HCT116 (cell line): ENCODE measurements at regions not wholly inside any gene's neighbourhood (a gene's known extent, or its start where the extent isn't known, plus 50 kb on each side); places are given as distances from the start of the nearest gene placed in this dataset.

Experiments
- ATAC-seq: fragments of 200-7000 bp; cut with Tn5 transposase; 2 replicates; pipeline ENCODE4 v1.9.1; 2020; ENCODE audit warnings: mild to moderate bottlenecking, moderate library complexity
- BruUV-seq: library from RNA; stranded (reverse); fragments of 400-500 nt; replicated peaks from 2 replicates; lab custom pipeline; 2021; lab: Mats Ljungman, UMichigan
- CTCF ChIA-PET: fragments of 300-600 bp; sonication (Branson Sonifier 250); formaldehyde crosslinking; loops from one replicate; lab custom pipeline; 2021; ENCODE audit warnings: antibody characterized with exemption; lab: Charles Lee
- POLR2A ChIA-PET: fragments of 300-600, 350-600 bp; sonication (Branson Sonifier 250); formaldehyde crosslinking; loops from one replicate; lab custom pipeline; 2021; ENCODE audit warnings: antibody characterized with exemption; lab: Charles Lee
- RAD21 ChIA-PET, 2 experiments: fragments of 300-600 bp; sonication (Branson Sonifier 250); formaldehyde crosslinking; loops; one replicate each; lab custom pipeline; 2023; ENCODE audit warnings: low total read pairs in 2 of 2; ENCODE audit not compliant: uncharacterized antibody in 2 of 2, unreplicated experiment in 2 of 2, low non-redundant PET in 1 of 2; lab: Charles Lee
- DNase-seq: peaks from one replicate; pipeline ENCODE4 v3.0.0-alpha.2; 2010; ENCODE audit warnings: low read depth, low spot score
- H2AFZ ChIP-seq: fragments of 200-600 bp; shearing (Covaris generic), sonication (generic); 2 replicates; pipeline ENCODE4 v1.6.1; 2017; ENCODE audit warnings: low read depth, mixed run types, mixed read lengths, antibody characterized with exemption, low read length; ENCODE audit not compliant: poor library complexity, severe bottlenecking
- H3K27ac ChIP-seq: 2 replicates; pipeline ENCODE4 v1.5.1; 2012; ENCODE audit warnings: low read depth, low read length
- H3K27me3 ChIP-seq: fragments of 200-600 bp; sonication (generic); 2 replicates; pipeline ENCODE4 v1.6.1; 2016; ENCODE audit warnings: mixed run types, low read length, mixed read lengths; ENCODE audit not compliant: insufficient read depth
- H3K36me3 ChIP-seq, 2 experiments: fragments of 200-500 bp in 1 of 2; fragments of 200-600 bp in 1 of 2; sonication (Bioruptor generic) in 1 of 2; sonication (generic) in 1 of 2; 2 replicates each; pipeline versions ENCODE4 v1.5.1 to v1.6.1; 2014 to 2016; ENCODE audit warnings: low read length in 2 of 2, inconsistent platforms in 1 of 2, mixed read lengths in 1 of 2, mixed run types in 1 of 2; ENCODE audit not compliant: insufficient read depth in 2 of 2, control insufficient read depth in 1 of 2
- H3K4me1 ChIP-seq, 2 experiments: fragments of 200-600 bp in 1 of 2; sonication (generic) in 1 of 2; 2 replicates each; pipeline versions ENCODE4 v1.5.1 to v1.6.1; 2012 to 2017; ENCODE audit warnings: low read length in 2 of 2, inconsistent platforms in 1 of 2, mild to moderate bottlenecking in 1 of 2, mixed read lengths in 1 of 2, mixed run types in 1 of 2, moderate library complexity in 1 of 2; ENCODE audit not compliant: insufficient read depth in 2 of 2, control insufficient read depth in 1 of 2
- H3K4me2 ChIP-seq: fragments of 200-600 bp; sonication (generic); 2 replicates; pipeline ENCODE4 v1.6.1; 2017; ENCODE audit warnings: mixed run types, low read length, mixed read lengths
- H3K4me3 ChIP-seq, 2 experiments: fragments of 200-600 bp in 1 of 2; sonication (generic) in 1 of 2; replicated peaks in 1 of 2; 2 replicates each; pipeline ENCODE4 v1.5.1; 2011 to 2016; ENCODE audit warnings: low read length in 2 of 2, control low read depth in 1 of 2, low read depth in 1 of 2, mild to moderate bottlenecking in 1 of 2, mixed read lengths in 1 of 2, mixed run types in 1 of 2
- H3K79me2 ChIP-seq: fragments of 200-600 bp; sonication (generic); 2 replicates; pipeline ENCODE4 v1.6.1; 2017; ENCODE audit warnings: mild to moderate bottlenecking, mixed run types, low read length, moderate library complexity, mixed read lengths; ENCODE audit not compliant: insufficient read depth
- H3K9ac ChIP-seq: fragments of 200-600 bp; sonication (generic); 2 replicates; pipeline ENCODE4 v1.6.1; 2016; ENCODE audit warnings: low read length, mixed read lengths
- H3K9me2 ChIP-seq: fragments of 200-600 bp; sonication (generic), shearing (Covaris generic); 2 replicates; pipeline ENCODE4 v1.6.1; 2017; ENCODE audit warnings: mixed run types, mild to moderate bottlenecking, moderate library complexity; ENCODE audit not compliant: insufficient read depth
- H3K9me3 ChIP-seq, 2 experiments: fragments of 200-500 bp in 1 of 2; fragments of 200-600 bp in 1 of 2; sonication (Bioruptor generic) in 1 of 2; sonication (generic) in 1 of 2; 2 replicates each; pipeline ENCODE4 v1.6.1; 2014 to 2017; ENCODE audit warnings: low read length in 2 of 2, mixed read lengths in 2 of 2, inconsistent platforms in 1 of 2, low read depth in 1 of 2, mild to moderate bottlenecking in 1 of 2, mixed run types in 1 of 2, moderate library complexity in 1 of 2; ENCODE audit not compliant: control insufficient read depth in 1 of 2, insufficient read depth in 1 of 2
- H4K20me1 ChIP-seq: fragments of 200-600 bp; sonication (generic), shearing (Covaris generic); 2 replicates; pipeline ENCODE4 v1.6.1; 2017; ENCODE audit warnings: mixed run types, mild to moderate bottlenecking, moderate library complexity; ENCODE audit not compliant: insufficient read depth
- CEBPB ChIP-seq: IDR thresholded peaks from 2 replicates; pipeline ENCODE4 v1.6.1; 2012; ENCODE audit warnings: low read depth
- EZH2phosphoT487 ChIP-seq: fragments of 200-600 bp; IDR thresholded peaks from 2 replicates; pipeline ENCODE4 v1.6.1; 2018; ENCODE audit warnings: antibody characterized with exemption, borderline replicate concordance
- FOSL1 ChIP-seq: IDR thresholded peaks from 2 replicates; pipeline ENCODE4 v1.6.1; 2012; ENCODE audit warnings: low read depth
- JUND ChIP-seq: IDR thresholded peaks from 2 replicates; pipeline ENCODE4 v1.6.1; 2012
- POLR2A ChIP-seq: IDR thresholded peaks from 2 replicates; pipeline ENCODE4 v1.7.0; 2011; ENCODE audit warnings: borderline replicate concordance; ENCODE audit not compliant: insufficient read depth, insufficient read length; ENCODE audit errors: extremely low read depth
- POLR2AphosphoS5 ChIP-seq: IDR thresholded peaks from 2 replicates; pipeline ENCODE4 v1.6.1; 2011; ENCODE audit warnings: mild to moderate bottlenecking, low read depth, low read length, moderate library complexity
- RAD21 ChIP-seq: IDR thresholded peaks from 2 replicates; pipeline ENCODE4 v1.6.1; 2012; ENCODE audit warnings: low read depth, mild to moderate bottlenecking
- SIN3A ChIP-seq: IDR thresholded peaks from 2 replicates; pipeline ENCODE4 v1.6.1; 2012; ENCODE audit warnings: low read depth
- TCF7L2 ChIP-seq: IDR thresholded peaks from 2 replicates; pipeline ENCODE4 v1.7.0; 2011; ENCODE audit warnings: borderline replicate concordance, inconsistent platforms; ENCODE audit not compliant: insufficient read depth, insufficient read length; ENCODE audit errors: extremely low read depth
- YY1 ChIP-seq: IDR thresholded peaks from 2 replicates; pipeline ENCODE4 v1.6.1; 2011; ENCODE audit warnings: low read length, low read depth, moderate library complexity, mild to moderate bottlenecking; ENCODE audit not compliant: insufficient replicate concordance; ENCODE audit errors: extremely low read depth
- ZNF274 ChIP-seq: fragments of 200-500 bp; sonication (Bioruptor generic); IDR thresholded peaks from 2 replicates; pipeline ENCODE4 v1.6.1; 2014; ENCODE audit warnings: mild to moderate bottlenecking, low read depth, low read length, inconsistent platforms
- intact Hi-C: fragments of 100-400 bp; cut with micrococcal nuclease; formaldehyde crosslinking; loops from 2 replicates; pipeline ENCODE4 v1.10.0; 2022
- TF ChIP-seq, protein P1 (sequence below): IDR thresholded peaks from 2 replicates; pipeline ENCODE4 v1.6.1; 2012; ENCODE audit warnings: low read depth
- TF ChIP-seq, protein P2 (sequence below), 3 experiments: fragments of 200-600 bp in 1 of 3; sonication (generic) in 1 of 3; IDR thresholded peaks in 2 of 3; conservative IDR thresholded peaks in 1 of 3; 2 replicates each; pipeline ENCODE4 v1.5.1; 2012 to 2017; ENCODE audit warnings: low read depth in 2 of 3, low read length in 2 of 3, antibody characterized with exemption in 1 of 3, borderline replicate concordance in 1 of 3, control low read depth in 1 of 3, mild to moderate bottlenecking in 1 of 3, mixed read lengths in 1 of 3, mixed run types in 1 of 3, moderate library complexity in 1 of 3; ENCODE audit not compliant: insufficient read depth in 1 of 3
- TF ChIP-seq, protein P3 (sequence below): IDR thresholded peaks from 2 replicates; pipeline ENCODE4 v1.6.1; 2011; ENCODE audit warnings: mild to moderate bottlenecking, low read length, moderate library complexity; ENCODE audit not compliant: insufficient replicate concordance; ENCODE audit errors: extremely low read depth

DNA sequence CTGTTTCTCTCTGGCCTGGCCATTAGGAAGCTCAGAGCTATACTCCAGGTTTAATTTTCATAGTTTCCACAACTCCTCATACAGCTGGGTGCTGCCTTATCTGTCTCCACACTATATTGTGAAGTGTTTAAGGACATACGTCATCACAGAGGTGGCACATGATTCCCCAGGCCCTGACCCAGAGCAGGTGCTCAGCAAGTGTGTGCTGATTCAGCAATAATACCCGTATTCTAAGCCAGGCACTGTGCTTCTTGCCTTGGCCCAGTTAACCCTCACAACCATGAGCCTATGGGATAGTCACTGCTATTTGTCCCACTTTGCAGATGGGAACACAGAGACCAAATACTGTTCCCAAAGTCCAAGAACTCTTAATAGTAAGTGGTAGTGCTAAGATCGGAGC is 93.5 kb upstream of the SMIM23 start:
- RAD21 ChIA-PET, result no interaction called here
- no peaks in the 10 kb centered on the region for H3K4me1 ChIP-seq
- intact Hi-C loops, result no loop called here
- POLR2A ChIA-PET, result no interaction called here
- no peak for ATAC-seq
- no peaks in the 10 kb centered on the region for H4K20me1 ChIP-seq
- no peak overlapping the region for H2AFZ ChIP-seq
- H3K4me2 ChIP-seq, result no peak overlapping the region
- H3K4me3 ChIP-seq, result no peak overlapping the region
- CTCF ChIA-PET, result no interaction called here
- H3K36me3 ChIP-seq, result no peaks in the 10 kb centered on the region
- H3K9me3 ChIP-seq, result no peaks in the 10 kb centered on the region
- H3K27me3 ChIP-seq, result no peaks in the 10 kb centered on the region
- no peaks in the 10 kb centered on the region for H3K9me2 ChIP-seq
- BruUV-seq, result no TSS peak
- H3K79me2 ChIP-seq, result no peaks in the 10 kb centered on the region
- no peak overlapping the region for H3K27ac ChIP-seq
- no peak for DNase-seq
- H3K9ac ChIP-seq, result no peak overlapping the region
- TF ChIP-seq CEBPB (no peak), YY1 (no peak), ZNF274 (no peak), TCF7L2 (no peak), JUND (no peak), POLR2AphosphoS5 (no peak), SIN3A (no peak), EZH2phosphoT487 (no peak), FOSL1 (no peak), RAD21 (no peak), POLR2A (no peak)
- TF ChIP-seq, protein P1, sequence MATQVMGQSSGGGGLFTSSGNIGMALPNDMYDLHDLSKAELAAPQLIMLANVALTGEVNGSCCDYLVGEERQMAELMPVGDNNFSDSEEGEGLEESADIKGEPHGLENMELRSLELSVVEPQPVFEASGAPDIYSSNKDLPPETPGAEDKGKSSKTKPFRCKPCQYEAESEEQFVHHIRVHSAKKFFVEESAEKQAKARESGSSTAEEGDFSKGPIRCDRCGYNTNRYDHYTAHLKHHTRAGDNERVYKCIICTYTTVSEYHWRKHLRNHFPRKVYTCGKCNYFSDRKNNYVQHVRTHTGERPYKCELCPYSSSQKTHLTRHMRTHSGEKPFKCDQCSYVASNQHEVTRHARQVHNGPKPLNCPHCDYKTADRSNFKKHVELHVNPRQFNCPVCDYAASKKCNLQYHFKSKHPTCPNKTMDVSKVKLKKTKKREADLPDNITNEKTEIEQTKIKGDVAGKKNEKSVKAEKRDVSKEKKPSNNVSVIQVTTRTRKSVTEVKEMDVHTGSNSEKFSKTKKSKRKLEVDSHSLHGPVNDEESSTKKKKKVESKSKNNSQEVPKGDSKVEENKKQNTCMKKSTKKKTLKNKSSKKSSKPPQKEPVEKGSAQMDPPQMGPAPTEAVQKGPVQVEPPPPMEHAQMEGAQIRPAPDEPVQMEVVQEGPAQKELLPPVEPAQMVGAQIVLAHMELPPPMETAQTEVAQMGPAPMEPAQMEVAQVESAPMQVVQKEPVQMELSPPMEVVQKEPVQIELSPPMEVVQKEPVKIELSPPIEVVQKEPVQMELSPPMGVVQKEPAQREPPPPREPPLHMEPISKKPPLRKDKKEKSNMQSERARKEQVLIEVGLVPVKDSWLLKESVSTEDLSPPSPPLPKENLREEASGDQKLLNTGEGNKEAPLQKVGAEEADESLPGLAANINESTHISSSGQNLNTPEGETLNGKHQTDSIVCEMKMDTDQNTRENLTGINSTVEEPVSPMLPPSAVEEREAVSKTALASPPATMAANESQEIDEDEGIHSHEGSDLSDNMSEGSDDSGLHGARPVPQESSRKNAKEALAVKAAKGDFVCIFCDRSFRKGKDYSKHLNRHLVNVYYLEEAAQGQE, result no peak
- TF ChIP-seq, protein P2, sequence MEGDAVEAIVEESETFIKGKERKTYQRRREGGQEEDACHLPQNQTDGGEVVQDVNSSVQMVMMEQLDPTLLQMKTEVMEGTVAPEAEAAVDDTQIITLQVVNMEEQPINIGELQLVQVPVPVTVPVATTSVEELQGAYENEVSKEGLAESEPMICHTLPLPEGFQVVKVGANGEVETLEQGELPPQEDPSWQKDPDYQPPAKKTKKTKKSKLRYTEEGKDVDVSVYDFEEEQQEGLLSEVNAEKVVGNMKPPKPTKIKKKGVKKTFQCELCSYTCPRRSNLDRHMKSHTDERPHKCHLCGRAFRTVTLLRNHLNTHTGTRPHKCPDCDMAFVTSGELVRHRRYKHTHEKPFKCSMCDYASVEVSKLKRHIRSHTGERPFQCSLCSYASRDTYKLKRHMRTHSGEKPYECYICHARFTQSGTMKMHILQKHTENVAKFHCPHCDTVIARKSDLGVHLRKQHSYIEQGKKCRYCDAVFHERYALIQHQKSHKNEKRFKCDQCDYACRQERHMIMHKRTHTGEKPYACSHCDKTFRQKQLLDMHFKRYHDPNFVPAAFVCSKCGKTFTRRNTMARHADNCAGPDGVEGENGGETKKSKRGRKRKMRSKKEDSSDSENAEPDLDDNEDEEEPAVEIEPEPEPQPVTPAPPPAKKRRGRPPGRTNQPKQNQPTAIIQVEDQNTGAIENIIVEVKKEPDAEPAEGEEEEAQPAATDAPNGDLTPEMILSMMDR (IDR thresholded peaks at IDR 0.05 in 2 of 3, conservative IDR thresholded peaks at IDR 0.05 in 1 of 3; ENCODE audit: borderline replicate concordance in 1 of 3, insufficient read depth in 1 of 3, low read depth in 2 of 3, low read length in 2 of 3), result no peak
- TF ChIP-seq, protein P3, sequence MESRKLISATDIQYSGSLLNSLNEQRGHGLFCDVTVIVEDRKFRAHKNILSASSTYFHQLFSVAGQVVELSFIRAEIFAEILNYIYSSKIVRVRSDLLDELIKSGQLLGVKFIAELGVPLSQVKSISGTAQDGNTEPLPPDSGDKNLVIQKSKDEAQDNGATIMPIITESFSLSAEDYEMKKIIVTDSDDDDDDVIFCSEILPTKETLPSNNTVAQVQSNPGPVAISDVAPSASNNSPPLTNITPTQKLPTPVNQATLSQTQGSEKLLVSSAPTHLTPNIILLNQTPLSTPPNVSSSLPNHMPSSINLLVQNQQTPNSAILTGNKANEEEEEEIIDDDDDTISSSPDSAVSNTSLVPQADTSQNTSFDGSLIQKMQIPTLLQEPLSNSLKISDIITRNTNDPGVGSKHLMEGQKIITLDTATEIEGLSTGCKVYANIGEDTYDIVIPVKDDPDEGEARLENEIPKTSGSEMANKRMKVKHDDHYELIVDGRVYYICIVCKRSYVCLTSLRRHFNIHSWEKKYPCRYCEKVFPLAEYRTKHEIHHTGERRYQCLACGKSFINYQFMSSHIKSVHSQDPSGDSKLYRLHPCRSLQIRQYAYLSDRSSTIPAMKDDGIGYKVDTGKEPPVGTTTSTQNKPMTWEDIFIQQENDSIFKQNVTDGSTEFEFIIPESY, result no peak
